Spleen (tissue), 11 donors: ENCODE measurements at regions not wholly inside any gene's neighbourhood (a gene's known extent, or its start where the extent isn't known, plus 50 kb on each side); places are given as distances from the start of the nearest gene placed in this dataset.

ENCODE experiments used
- DNase-seq: peaks from one replicate; pipeline ENCODE4 v3.0.0-alpha.2; 2020
- H3K27ac ChIP-seq, 8 donors: fragments of 200-600 bp; sonication (generic) in 7 of 8; 1 replicate in 4 of 8; 2 replicates in 4 of 8; pipeline versions ENCODE4 v1.5.0 to v1.8.0; 2016 to 2021; ENCODE audit warnings: inconsistent platforms in 4 of 8, mild to moderate bottlenecking in 4 of 8, moderate library complexity in 1 of 8
- H3K27me3 ChIP-seq, 7 donors: fragments of 200-600 bp; sonication (generic) in 6 of 7; replicated peaks in 1 of 7; 1 replicate in 4 of 7; 2 replicates in 3 of 7; pipeline versions ENCODE4 v1.5.0 to v1.8.0; 2016 to 2021; ENCODE audit warnings: inconsistent platforms in 3 of 7, mild to moderate bottlenecking in 1 of 7
- H3K36me3 ChIP-seq, 6 donors: fragments of 200-600 bp; sonication (generic) in 5 of 6; 1 replicate in 4 of 6; 2 replicates in 2 of 6; pipeline versions ENCODE4 v1.5.0 to v1.8.0; 2016 to 2021; ENCODE audit warnings: inconsistent platforms in 2 of 6
- H3K4me1 ChIP-seq, 6 donors: fragments of 200-600 bp; sonication (generic) in 5 of 6; 1 replicate in 3 of 6; 2 replicates in 3 of 6; pipeline versions ENCODE4 v1.5.0 to v1.8.0; 2016 to 2021; ENCODE audit warnings: inconsistent platforms in 3 of 6
- H3K4me3 ChIP-seq, 8 donors: fragments of 200-600 bp; sonication (generic) in 7 of 8; 1 replicate in 4 of 8; 2 replicates in 4 of 8; pipeline versions ENCODE4 v1.5.0 to v1.8.0; 2016 to 2021; ENCODE audit warnings: inconsistent platforms in 4 of 8, mild to moderate bottlenecking in 4 of 8, moderate library complexity in 2 of 8
- H3K9me3 ChIP-seq, 8 donors: fragments of 200-600 bp; sonication (generic) in 7 of 8; 1 replicate in 4 of 8; 2 replicates in 4 of 8; pipeline versions ENCODE4 v1.5.0 to v1.8.0; 2016 to 2021; ENCODE audit warnings: inconsistent platforms in 4 of 8
- POLR2A ChIP-seq, 3 donors: fragments of 450-650 bp; IDR thresholded peaks; one replicate each; pipeline ENCODE4 v1.5.1; 2017; ENCODE audit warnings: antibody characterized with exemption in 3 of 3, mild to moderate bottlenecking in 1 of 3
- POLR2AphosphoS5 ChIP-seq, 3 donors: sonication (generic); formaldehyde crosslinking; IDR thresholded peaks; one replicate each; pipeline ENCODE4 v1.5.1; 2017; ENCODE audit warnings: antibody characterized with exemption in 3 of 3
- WGBS, 5 donors: extraction: QIAGEN DNeasy Blood & Tissue Kit in 3 of 5; methylation state at CpG; one replicate each; pipeline versions ENCODE4 v1.1.5 to v1.1.7; 2013 to 2018; 5-methylcytosine and 5-hydroxymethylcytosine counted together
- intact Hi-C: fragments of 100-400 bp; cut with DNase I; formaldehyde crosslinking; loops from one replicate; pipeline ENCODE4 v1.15.0; 2023; ENCODE audit warnings: low total_unique reads
- TF ChIP-seq, protein P1 (sequence below), 11 experiments: fragments of 200-600 bp in 7 of 11; fragments of 450-650 bp in 4 of 11; sonication (generic) in 4 of 11; IDR thresholded peaks in 8 of 11; conservative IDR thresholded peaks in 3 of 11; 1 replicate in 7 of 11; 2 replicates in 4 of 11; pipeline versions ENCODE4 v1.4.0 to v1.8.0; 2016 to 2021; ENCODE audit warnings: antibody characterized with exemption in 11 of 11, inconsistent platforms in 4 of 11, mild to moderate bottlenecking in 1 of 11
- donor health status: healthy with polysubstance abuse.
- donor health status: DM: no; HTN: no; CAD: no; lungs with moderate emphysema.
- donor health status: DM: no; HTN: no; CAD: no.
- donor health status: Bipolar disorder and iron deficiency.
- donor health status: healthy.
- donor health status: DM: no; HTN: no; CAD: no.
- donor health status: DM: yes; HTN: yes; CAD: no.

DNA sequence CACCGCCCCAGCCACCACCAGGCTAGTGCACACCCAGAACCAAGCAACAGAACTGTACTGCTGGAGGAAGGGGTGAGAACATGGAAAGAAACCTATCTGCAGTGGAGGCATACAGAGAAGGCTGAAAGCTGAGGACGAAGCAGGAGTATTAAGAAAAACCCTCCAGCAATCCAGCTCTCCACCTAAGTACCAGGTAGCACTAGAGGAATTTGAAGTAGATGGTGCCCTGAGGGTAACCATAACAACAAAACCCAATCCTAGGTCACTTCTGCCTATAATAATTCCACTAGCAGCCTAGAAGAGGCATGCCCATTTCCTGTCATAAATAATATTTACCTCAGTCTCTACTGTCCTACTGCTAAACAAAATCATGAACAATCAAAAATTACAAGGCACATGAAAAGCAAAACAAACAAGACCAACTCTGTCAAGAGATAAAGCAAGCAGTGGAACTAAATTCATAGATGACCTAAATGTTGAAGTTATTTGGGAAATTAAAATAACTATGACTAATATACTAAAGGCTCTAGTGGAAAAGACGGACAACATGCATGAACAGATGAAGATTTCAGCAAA lies 51.1 kb downstream of the HYCC1 start:
- Histone ChIP-seq H3K36me3 (peaks cover 0 to 70% (median 8%) of the 10 kb centered on the region in 6 donors), H3K27ac (no peak overlapping the region), H3K4me1 (no peaks in the 10 kb centered on the region), H3K27me3 (no peaks in the 10 kb centered on the region), H3K4me3 (no peak overlapping the region), H3K9me3 (no peaks in the 10 kb centered on the region)
- DNase-seq = no peak
- WGBS, 5 donors = 66 to 97% (median 92%) methylated on average over 3 of the region's 3 CpGs
- intact Hi-C loops = no loop called here
- TF ChIP-seq POLR2A (IDR thresholded peaks at IDR 0.05) = no peak
- no peak for TF ChIP-seq POLR2AphosphoS5 (IDR thresholded peaks at IDR 0.05)
- TF ChIP-seq, protein P1, sequence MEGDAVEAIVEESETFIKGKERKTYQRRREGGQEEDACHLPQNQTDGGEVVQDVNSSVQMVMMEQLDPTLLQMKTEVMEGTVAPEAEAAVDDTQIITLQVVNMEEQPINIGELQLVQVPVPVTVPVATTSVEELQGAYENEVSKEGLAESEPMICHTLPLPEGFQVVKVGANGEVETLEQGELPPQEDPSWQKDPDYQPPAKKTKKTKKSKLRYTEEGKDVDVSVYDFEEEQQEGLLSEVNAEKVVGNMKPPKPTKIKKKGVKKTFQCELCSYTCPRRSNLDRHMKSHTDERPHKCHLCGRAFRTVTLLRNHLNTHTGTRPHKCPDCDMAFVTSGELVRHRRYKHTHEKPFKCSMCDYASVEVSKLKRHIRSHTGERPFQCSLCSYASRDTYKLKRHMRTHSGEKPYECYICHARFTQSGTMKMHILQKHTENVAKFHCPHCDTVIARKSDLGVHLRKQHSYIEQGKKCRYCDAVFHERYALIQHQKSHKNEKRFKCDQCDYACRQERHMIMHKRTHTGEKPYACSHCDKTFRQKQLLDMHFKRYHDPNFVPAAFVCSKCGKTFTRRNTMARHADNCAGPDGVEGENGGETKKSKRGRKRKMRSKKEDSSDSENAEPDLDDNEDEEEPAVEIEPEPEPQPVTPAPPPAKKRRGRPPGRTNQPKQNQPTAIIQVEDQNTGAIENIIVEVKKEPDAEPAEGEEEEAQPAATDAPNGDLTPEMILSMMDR (IDR thresholded peaks at IDR 0.05 in 8 of 11, conservative IDR thresholded peaks at IDR 0.05 in 3 of 11) = no peak

DNA sequence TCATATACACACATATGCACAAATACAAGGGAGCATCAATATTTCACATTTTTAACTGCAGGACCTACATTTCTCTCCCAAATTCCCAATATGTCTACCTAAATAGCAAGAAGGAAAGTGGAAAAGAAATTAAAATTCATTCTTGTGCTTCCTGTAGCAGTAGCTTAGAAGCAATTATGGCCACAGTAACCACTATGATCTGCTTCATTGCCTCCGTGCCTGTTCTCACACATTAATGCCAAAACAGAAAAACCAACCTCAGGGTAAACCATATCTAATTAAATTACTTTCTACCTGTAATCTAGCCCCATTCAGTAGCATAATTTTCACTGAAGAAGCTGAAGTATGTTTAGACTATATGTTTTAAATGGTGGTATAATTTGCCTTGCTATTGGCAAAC lies 55.2 kb downstream of the HYCC1 start:
- intact Hi-C loops = no loop called here
- peaks cover 0 to 67% (median 8%) of the 10 kb centered on the region in 6 donors for H3K36me3 ChIP-seq
- no peak overlapping the region for H3K27ac ChIP-seq
- TF ChIP-seq POLR2AphosphoS5 (IDR thresholded peaks at IDR 0.05) (no peak), POLR2A (IDR thresholded peaks at IDR 0.05) (no peak)
- TF ChIP-seq, protein P1 (IDR thresholded peaks at IDR 0.05 in 8 of 11, conservative IDR thresholded peaks at IDR 0.05 in 3 of 11) = no peak
- no peaks in the 10 kb centered on the region for H3K9me3 ChIP-seq
- DNase-seq = no peak
- no peaks in the 10 kb centered on the region for H3K4me1 ChIP-seq
- WGBS, 5 donors = 73 to 92% (median 77%) methylated on average over 1 of the region's 1 CpG
- H3K4me3 ChIP-seq = no peak overlapping the region
- no peaks in the 10 kb centered on the region for H3K27me3 ChIP-seq

DNA sequence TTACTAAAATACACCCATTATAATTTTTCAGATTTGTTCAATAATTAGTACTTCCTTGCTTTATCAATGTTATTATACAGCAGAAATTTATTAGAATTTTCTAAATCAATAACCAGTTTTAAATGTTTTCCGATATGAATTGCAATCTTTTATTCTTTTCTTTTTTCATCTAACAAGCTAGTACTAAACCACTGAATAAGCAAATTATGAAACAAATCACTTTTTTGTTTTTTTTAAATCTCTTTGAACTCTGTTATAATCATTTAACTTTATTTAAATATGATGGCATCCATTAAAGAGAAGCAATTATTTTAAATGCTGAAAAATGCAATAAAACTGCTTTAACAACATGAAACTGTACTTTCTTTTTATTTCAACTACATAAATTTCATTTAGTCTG lies 59.7 kb downstream of the HYCC1 start:
- Histone ChIP-seq H3K36me3 (peaks cover 0 to 23% (median 0%) of the 10 kb centered on the region in 6 donors), H3K4me3 (no peak overlapping the region), H3K27ac (no peak overlapping the region), H3K27me3 (no peaks in the 10 kb centered on the region), H3K4me1 (no peaks in the 10 kb centered on the region), H3K9me3 (no peaks in the 10 kb centered on the region)
- 95 to 100% (median 97%) methylated on average over 1 of the region's 1 CpG for WGBS, 5 donors
- no peak for DNase-seq
- intact Hi-C loops = no loop called here
- TF ChIP-seq, protein P1 (IDR thresholded peaks at IDR 0.05 in 8 of 11, conservative IDR thresholded peaks at IDR 0.05 in 3 of 11) = no peak
- TF ChIP-seq POLR2A (IDR thresholded peaks at IDR 0.05) (no peak), POLR2AphosphoS5 (IDR thresholded peaks at IDR 0.05) (no peak)

DNA sequence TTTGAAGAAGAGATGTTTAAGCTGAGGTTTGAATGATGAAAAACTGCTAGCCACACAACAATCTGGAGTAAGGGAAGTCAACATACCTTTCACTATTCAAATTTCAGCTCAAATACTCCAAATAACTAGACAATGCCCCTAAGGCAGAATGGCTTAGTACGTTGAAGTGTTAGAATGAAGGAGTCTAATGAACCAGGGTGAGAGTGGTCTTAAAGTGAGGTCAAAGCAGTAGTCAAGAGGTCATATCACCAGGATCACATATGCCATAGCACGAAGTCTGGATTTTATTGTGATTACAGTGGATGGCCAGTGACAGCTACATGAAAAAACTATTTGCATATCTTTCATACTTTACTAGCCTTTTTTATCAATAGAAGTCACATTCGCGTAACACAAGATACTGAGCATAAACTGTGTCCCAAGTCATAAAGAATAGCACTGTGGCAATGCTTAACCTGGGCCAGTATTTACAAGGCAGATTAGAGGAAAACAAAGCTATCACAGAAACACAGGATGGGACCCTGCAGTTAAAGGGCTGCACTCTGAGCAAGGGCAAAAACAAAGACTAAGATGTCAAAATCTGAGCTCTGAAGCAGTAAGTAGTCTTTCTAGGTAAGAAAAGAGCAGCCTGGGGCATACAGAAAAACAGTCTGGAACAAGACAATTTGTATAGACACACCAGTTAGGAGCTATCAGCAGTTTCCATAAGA lies 61.5 kb downstream of the HYCC1 start:
- intact Hi-C loops = no loop called here
- Histone ChIP-seq H3K4me1 (no peaks in the 10 kb centered on the region), H3K27me3 (no peaks in the 10 kb centered on the region), H3K36me3 (peaks cover 0 to 6% (median 0%) of the 10 kb centered on the region in 6 donors), H3K9me3 (no peaks in the 10 kb centered on the region), H3K4me3 (no peak overlapping the region), H3K27ac (no peak overlapping the region)
- no peak for DNase-seq
- TF ChIP-seq, protein P1 (IDR thresholded peaks at IDR 0.05 in 8 of 11, conservative IDR thresholded peaks at IDR 0.05 in 3 of 11) = no peak
- no peak for TF ChIP-seq POLR2AphosphoS5 (IDR thresholded peaks at IDR 0.05)
- no peak for TF ChIP-seq POLR2A (IDR thresholded peaks at IDR 0.05)
- 92 to 95% (median 94%) methylated on average over 4 of the region's 4 CpGs for WGBS, 5 donors
